Neural crest cell (in vitro differentiated cells): ENCODE measurements at regions not wholly inside any gene's neighbourhood (a gene's known extent, or its start where the extent isn't known, plus 50 kb on each side); places are given as distances from the start of the nearest gene placed in this dataset.

Experiments used
- DNase-seq: peaks from one replicate; pipeline ENCODE4 v3.0.0; 2021; ENCODE audit warnings: low read depth, mixed read lengths, low spot score
- H3K27ac Mint-ChIP-seq: one replicate; pipeline ENCODE4 v1.8.0; 2021; ENCODE audit warnings: mild to moderate bottlenecking, mixed read lengths; ENCODE audit not compliant: unreplicated experiment
- H3K27me3 Mint-ChIP-seq: 2 replicates; pipeline ENCODE4 v1.8.0; 2021; ENCODE audit warnings: low read depth, mild to moderate bottlenecking, mixed read lengths
- H3K36me3 Mint-ChIP-seq: 2 replicates; pipeline ENCODE4 v1.8.0; 2021; ENCODE audit warnings: low read depth, mild to moderate bottlenecking, mixed read lengths
- H3K4me1 Mint-ChIP-seq: 2 replicates; pipeline ENCODE4 v1.8.0; 2021; ENCODE audit warnings: mixed read lengths
- H3K4me3 Mint-ChIP-seq: one replicate; pipeline ENCODE4 v1.8.0; 2021; ENCODE audit warnings: mild to moderate bottlenecking, mixed read lengths
- H3K9me3 Mint-ChIP-seq: 2 replicates; pipeline ENCODE4 v1.8.0; 2021; ENCODE audit warnings: mixed read lengths
- TF ChIP-seq, protein P1 (sequence below): fragments of 200-600 bp; sonication (generic); conservative IDR thresholded peaks from 2 replicates; pipeline ENCODE4 v1.5.0; 2021; ENCODE audit warnings: antibody characterized with exemption, mild to moderate bottlenecking

DNA sequence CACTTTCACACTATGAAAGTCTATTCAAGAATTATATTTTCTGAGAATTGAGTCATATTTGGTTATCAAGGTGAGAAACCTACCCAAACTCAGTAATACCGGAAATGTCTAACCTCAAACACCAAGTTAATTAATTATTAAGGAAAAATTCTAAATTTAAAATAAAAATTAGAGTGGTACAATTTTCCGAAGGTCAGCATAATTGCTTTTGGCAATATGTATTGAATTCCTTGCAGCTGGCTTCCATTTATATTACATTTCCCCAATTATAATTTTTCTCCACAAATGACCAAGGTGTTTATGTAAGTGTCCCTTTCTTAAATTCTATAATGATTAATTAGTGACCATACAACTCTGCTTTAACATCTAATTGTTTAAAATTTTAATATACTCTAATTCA lies 316.0 kb upstream of the IRAK1BP1 start:
- no peak overlapping the region for H3K27ac Mint-ChIP-seq
- H3K9me3 Mint-ChIP-seq = peaks cover 22% of the 10 kb centered on the region
- peaks cover 5% of the 10 kb centered on the region for H3K36me3 Mint-ChIP-seq
- no peak overlapping the region for H3K4me3 Mint-ChIP-seq
- TF ChIP-seq, protein P1, sequence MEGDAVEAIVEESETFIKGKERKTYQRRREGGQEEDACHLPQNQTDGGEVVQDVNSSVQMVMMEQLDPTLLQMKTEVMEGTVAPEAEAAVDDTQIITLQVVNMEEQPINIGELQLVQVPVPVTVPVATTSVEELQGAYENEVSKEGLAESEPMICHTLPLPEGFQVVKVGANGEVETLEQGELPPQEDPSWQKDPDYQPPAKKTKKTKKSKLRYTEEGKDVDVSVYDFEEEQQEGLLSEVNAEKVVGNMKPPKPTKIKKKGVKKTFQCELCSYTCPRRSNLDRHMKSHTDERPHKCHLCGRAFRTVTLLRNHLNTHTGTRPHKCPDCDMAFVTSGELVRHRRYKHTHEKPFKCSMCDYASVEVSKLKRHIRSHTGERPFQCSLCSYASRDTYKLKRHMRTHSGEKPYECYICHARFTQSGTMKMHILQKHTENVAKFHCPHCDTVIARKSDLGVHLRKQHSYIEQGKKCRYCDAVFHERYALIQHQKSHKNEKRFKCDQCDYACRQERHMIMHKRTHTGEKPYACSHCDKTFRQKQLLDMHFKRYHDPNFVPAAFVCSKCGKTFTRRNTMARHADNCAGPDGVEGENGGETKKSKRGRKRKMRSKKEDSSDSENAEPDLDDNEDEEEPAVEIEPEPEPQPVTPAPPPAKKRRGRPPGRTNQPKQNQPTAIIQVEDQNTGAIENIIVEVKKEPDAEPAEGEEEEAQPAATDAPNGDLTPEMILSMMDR = no peak
- no peak for DNase-seq
- no peaks in the 10 kb centered on the region for H3K27me3 Mint-ChIP-seq
- H3K4me1 Mint-ChIP-seq = no peaks in the 10 kb centered on the region

GRCh38 chr6:78552435-78552834 lies 314.9 kb upstream of the IRAK1BP1 start:
- Mint-ChIP-seq H3K27me3 (no peaks in the 10 kb centered on the region), H3K27ac (no peak overlapping the region), H3K4me1 (no peaks in the 10 kb centered on the region), H3K9me3 (peaks cover 29% of the 10 kb centered on the region), H3K36me3 (peaks cover 9% of the 10 kb centered on the region), H3K4me3 (no peak overlapping the region)
- TF ChIP-seq, protein P1 = no peak
- DNase-seq = no peak

DNA sequence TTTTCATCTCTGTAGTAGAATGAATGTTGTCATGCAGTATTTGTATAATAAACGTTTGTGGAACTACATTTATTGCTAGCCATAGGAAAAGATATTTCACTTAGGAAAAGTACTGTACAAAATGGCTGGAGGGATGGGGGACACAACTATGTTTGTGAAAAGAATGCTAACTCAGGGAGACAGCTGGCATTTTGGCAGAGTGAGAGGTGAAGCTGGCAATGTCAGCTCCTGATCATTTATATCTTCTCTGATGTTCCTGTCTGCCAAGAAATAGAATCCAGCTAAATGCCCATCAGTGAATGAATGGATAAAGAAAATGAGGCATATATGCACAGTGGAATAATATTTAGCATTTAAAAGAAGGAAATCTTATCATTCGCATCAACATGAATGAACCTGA lies 313.0 kb upstream of the IRAK1BP1 start:
- peaks cover 9% of the 10 kb centered on the region for H3K36me3 Mint-ChIP-seq

GRCh38 chr6:78559056-78559455 lies 308.3 kb upstream of the IRAK1BP1 start:
- Mint-ChIP-seq H3K27ac (no peak overlapping the region), H3K27me3 (no peaks in the 10 kb centered on the region), H3K9me3 (peaks cover 23% of the 10 kb centered on the region), H3K36me3 (peaks cover 9% of the 10 kb centered on the region), H3K4me1 (no peaks in the 10 kb centered on the region), H3K4me3 (no peak overlapping the region)
- DNase-seq = no peak
- TF ChIP-seq, protein P1 = no peak

More for the DNA sequence above, 313.0 kb upstream of the IRAK1BP1 start:
- no peak for DNase-seq
- H3K27ac Mint-ChIP-seq = no peak overlapping the region
- no peak overlapping the region for H3K4me3 Mint-ChIP-seq
- H3K4me1 Mint-ChIP-seq = no peaks in the 10 kb centered on the region
- no peaks in the 10 kb centered on the region for H3K27me3 Mint-ChIP-seq
- TF ChIP-seq, protein P1 = no peak
- peaks cover 32% of the 10 kb centered on the region for H3K9me3 Mint-ChIP-seq

- Mint-ChIP-seq H3K27ac (no peak overlapping the region), H3K4me1 (no peaks in the 10 kb centered on the region), H3K27me3 (no peaks in the 10 kb centered on the region), H3K9me3 (peaks cover 11% of the 10 kb centered on the region), H3K4me3 (no peak overlapping the region), H3K36me3 (peaks cover 5% of the 10 kb centered on the region)
- TF ChIP-seq, protein P1 = no peak
- DNase-seq = no peak
These were observed 306.3 kb upstream of the IRAK1BP1 start for GRCh38 chr6:78561015-78561414.

DNA sequence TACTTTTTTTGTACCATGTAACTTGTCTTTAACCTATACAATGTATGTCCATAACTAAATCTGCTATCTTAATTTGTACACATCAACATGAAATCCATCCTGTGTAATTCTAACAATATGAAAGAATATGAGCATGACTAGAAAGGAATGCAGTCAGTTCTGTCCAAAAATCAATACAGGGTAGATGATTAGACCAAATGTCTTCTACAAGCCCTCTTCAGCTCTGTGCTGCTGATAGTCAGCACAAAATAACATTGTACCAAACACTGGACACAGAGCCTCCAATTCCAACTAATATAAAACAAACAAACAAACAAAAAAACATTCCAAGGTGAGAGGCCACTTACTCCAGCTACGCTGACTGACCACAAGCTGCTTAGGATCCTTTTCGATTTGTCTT lies 301.4 kb upstream of the IRAK1BP1 start:
- Mint-ChIP-seq H3K36me3 (no peaks in the 10 kb centered on the region), H3K27me3 (no peaks in the 10 kb centered on the region), H3K4me1 (no peaks in the 10 kb centered on the region), H3K9me3 (no peaks in the 10 kb centered on the region), H3K4me3 (no peak overlapping the region), H3K27ac (no peak overlapping the region)
- TF ChIP-seq, protein P1 = no peak
- DNase-seq = no peak
